Ectodermal cell (in vitro differentiated cells): ENCODE measurements at regions not wholly inside any gene's neighbourhood (a gene's known extent, or its start where the extent isn't known, plus 50 kb on each side); places are given as distances from the start of the nearest gene placed in this dataset.

ENCODE experiments used
- H3K27ac ChIP-seq: 2 replicates; pipeline ENCODE4 v1.7.0; 2013; ENCODE audit warnings: mild to moderate bottlenecking, low read depth, low read length; ENCODE audit not compliant: insufficient read depth, poor library complexity, severe bottlenecking
- H3K27me3 ChIP-seq: 2 replicates; pipeline ENCODE4 v1.7.0; 2013; ENCODE audit warnings: mild to moderate bottlenecking, low read length; ENCODE audit not compliant: insufficient read depth, control insufficient read depth, poor library complexity, severe bottlenecking
- H3K36me3 ChIP-seq: one replicate; pipeline ENCODE4 v1.7.0; 2013; ENCODE audit warnings: low read length; ENCODE audit not compliant: control insufficient read depth, insufficient read depth
- H3K4me1 ChIP-seq: one replicate; pipeline ENCODE4 v1.7.0; 2013; ENCODE audit warnings: low read length; ENCODE audit not compliant: control insufficient read depth, insufficient read depth
- H3K4me3 ChIP-seq: 2 replicates; pipeline ENCODE4 v1.7.0; 2013; ENCODE audit warnings: low read depth, low read length, control low read depth; ENCODE audit not compliant: insufficient read depth
- H3K9me3 ChIP-seq: 2 replicates; pipeline ENCODE4 v1.7.0; 2013; ENCODE audit warnings: mild to moderate bottlenecking, low read length, moderate library complexity; ENCODE audit not compliant: control insufficient read depth
- WGBS, 2 experiments: methylation state at CpG; one replicate each; pipeline ENCODE4 v1.1.7; 2013; ENCODE audit warnings: missing lambda C conversion rate in 2 of 2; 5-methylcytosine and 5-hydroxymethylcytosine counted together

GRCh38 chr19:27762933-27763332 is 1450.0 kb downstream of the UQCRFS1 start:
- Histone ChIP-seq H3K36me3 (no peaks in the 10 kb centered on the region), H3K27me3 (no peaks in the 10 kb centered on the region), H3K4me1 (no peaks in the 10 kb centered on the region), H3K4me3 (no peak overlapping the region), H3K9me3 (no peaks in the 10 kb centered on the region), H3K27ac (no peak overlapping the region)
- 87 to 89% methylated on average over 4 of the region's 4 CpGs for WGBS, 2 experiments

- Histone ChIP-seq H3K36me3 (no peaks in the 10 kb centered on the region), H3K27me3 (no peaks in the 10 kb centered on the region), H3K9me3 (no peaks in the 10 kb centered on the region), H3K4me1 (no peaks in the 10 kb centered on the region), H3K27ac (no peak overlapping the region), H3K4me3 (no peak overlapping the region)
- 91 to 94% methylated on average over 6 of the region's 6 CpGs for WGBS, 2 experiments
Observed at GRCh38 chr19:27759896-27760295, 1453.1 kb downstream of the UQCRFS1 start.

- 85 to 88% methylated on average over 18 of the region's 18 CpGs for WGBS, 2 experiments
- no peak overlapping the region for H3K4me3 ChIP-seq
- H3K27ac ChIP-seq, result no peak overlapping the region
- no peaks in the 10 kb centered on the region for H3K4me1 ChIP-seq
- H3K9me3 ChIP-seq, result no peaks in the 10 kb centered on the region
- no peaks in the 10 kb centered on the region for H3K36me3 ChIP-seq
- H3K27me3 ChIP-seq, result no peaks in the 10 kb centered on the region
Observed at GRCh38 chr19:27758626-27759505, 1454.1 kb downstream of the UQCRFS1 start.

GRCh38 chr19:27754700-27755099 is 1458.3 kb downstream of the UQCRFS1 start:
- Histone ChIP-seq H3K27ac (no peak overlapping the region), H3K4me3 (no peak overlapping the region), H3K36me3 (no peaks in the 10 kb centered on the region), H3K4me1 (peaks cover 3% of the 10 kb centered on the region), H3K9me3 (no peaks in the 10 kb centered on the region), H3K27me3 (no peaks in the 10 kb centered on the region)
- 35 to 40% methylated on average over 6 of the region's 6 CpGs for WGBS, 2 experiments

- no peaks in the 10 kb centered on the region for H3K27me3 ChIP-seq
- H3K4me1 ChIP-seq, result peaks cover 3% of the 10 kb centered on the region
- no peaks in the 10 kb centered on the region for H3K36me3 ChIP-seq
- WGBS, 2 experiments, result 90 to 91% methylated on average over 4 of the region's 4 CpGs
- H3K9me3 ChIP-seq, result no peaks in the 10 kb centered on the region
- H3K27ac ChIP-seq, result no peak overlapping the region
- H3K4me3 ChIP-seq, result no peak overlapping the region
Observed at GRCh38 chr19:27753622-27754021, 1459.3 kb downstream of the UQCRFS1 start.

DNA sequence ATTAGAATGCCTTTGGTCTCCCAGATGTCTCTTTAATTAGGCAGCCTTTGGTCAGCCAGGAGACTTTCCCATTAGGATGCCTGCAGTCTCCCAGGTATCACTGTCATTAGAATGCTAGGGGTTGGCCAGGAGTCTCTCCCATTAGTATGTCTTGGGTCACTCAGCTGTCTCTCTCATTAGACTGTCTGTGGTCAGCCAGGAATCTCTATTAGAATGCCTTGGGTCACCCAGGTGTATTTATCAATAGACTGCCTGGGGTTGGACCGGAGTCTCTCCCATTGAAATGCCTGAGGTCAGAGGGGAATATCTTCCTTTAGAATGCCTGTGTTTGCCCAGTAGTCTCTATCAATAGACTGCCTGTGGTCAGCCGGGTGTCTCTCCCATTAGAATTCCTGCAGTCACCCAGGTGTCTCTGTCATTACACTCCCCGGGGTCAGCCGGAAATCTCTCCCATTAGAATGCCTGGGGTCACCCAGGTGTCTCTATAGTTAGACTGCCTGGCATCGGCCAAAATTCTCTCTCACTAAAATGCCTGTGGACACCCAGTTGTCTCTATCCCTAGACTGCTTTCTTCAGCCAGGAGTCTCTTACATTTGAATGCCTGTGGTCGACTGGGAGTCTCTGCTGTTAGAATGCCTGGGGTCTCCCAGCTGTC is 1460.3 kb downstream of the UQCRFS1 start:
- no peaks in the 10 kb centered on the region for H3K9me3 ChIP-seq
- no peaks in the 10 kb centered on the region for H3K27me3 ChIP-seq
- H3K4me3 ChIP-seq, result no peak overlapping the region
- no peak overlapping the region for H3K27ac ChIP-seq
- H3K4me1 ChIP-seq, result peaks cover 3% of the 10 kb centered on the region
- WGBS, 2 experiments, result 72 to 77% methylated on average over 6 of the region's 6 CpGs
- H3K36me3 ChIP-seq, result no peaks in the 10 kb centered on the region

- Histone ChIP-seq H3K9me3 (no peaks in the 10 kb centered on the region), H3K4me3 (no peak overlapping the region)
Observed at GRCh38 chr19:27751044-27751391, 1461.9 kb downstream of the UQCRFS1 start.

GRCh38 chr19:27750391-27751043 is 1462.4 kb downstream of the UQCRFS1 start:
- H3K27ac ChIP-seq, result no peak overlapping the region
- WGBS, 2 experiments, result 61 to 65% methylated on average over 6 of the region's 6 CpGs
- H3K4me3 ChIP-seq, result no peak overlapping the region

More at GRCh38 chr19:27751044-27751391, 1461.9 kb downstream of the UQCRFS1 start:
- H3K27me3 ChIP-seq, result no peaks in the 10 kb centered on the region
- WGBS, 2 experiments, result 72 to 91% methylated on average over 4 of the region's 4 CpGs
- H3K36me3 ChIP-seq, result no peaks in the 10 kb centered on the region
- peaks cover 3% of the 10 kb centered on the region for H3K4me1 ChIP-seq
- H3K27ac ChIP-seq, result no peak overlapping the region

DNA sequence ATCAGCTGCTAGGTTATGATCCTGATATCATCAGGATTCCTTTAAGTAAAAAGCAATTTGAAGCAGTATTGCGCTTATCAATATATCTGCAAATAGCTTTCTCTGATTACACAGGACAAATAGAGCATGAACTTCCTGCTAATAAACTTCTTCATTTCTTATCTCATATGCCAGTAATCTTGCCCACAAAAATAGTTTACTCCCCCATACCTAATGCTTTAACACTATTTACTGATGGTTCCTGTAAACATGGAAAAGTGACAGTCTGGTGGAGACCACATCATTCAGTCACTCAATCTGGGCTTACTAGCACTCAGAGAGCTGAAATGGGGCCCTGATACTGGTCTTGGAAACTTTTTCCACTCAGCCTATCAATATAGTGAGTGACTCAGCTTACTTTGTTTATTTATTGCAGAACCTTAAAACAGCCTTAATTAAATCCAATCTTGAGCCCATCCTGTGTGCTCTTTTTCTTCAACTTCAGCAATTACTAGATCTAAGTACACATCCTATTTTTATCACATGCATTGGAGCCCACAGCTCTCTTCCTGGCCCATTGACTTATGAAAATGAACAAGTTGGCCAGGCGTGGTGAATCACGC is 1464.3 kb downstream of the UQCRFS1 start:
- Histone ChIP-seq H3K9me3 (no peaks in the 10 kb centered on the region), H3K27me3 (no peaks in the 10 kb centered on the region), H3K4me1 (peaks cover 3% of the 10 kb centered on the region), H3K36me3 (no peaks in the 10 kb centered on the region), H3K27ac (no peak overlapping the region), H3K4me3 (no peak overlapping the region)
- 96 to 98% methylated on average over 3 of the region's 3 CpGs for WGBS, 2 experiments

More at GRCh38 chr19:27750391-27751043, 1462.4 kb downstream of the UQCRFS1 start:
- H3K9me3 ChIP-seq, result no peaks in the 10 kb centered on the region
- no peaks in the 10 kb centered on the region for H3K27me3 ChIP-seq
- peaks cover 3% of the 10 kb centered on the region for H3K4me1 ChIP-seq
- H3K36me3 ChIP-seq, result no peaks in the 10 kb centered on the region
